ENCODE measurements at regions not wholly inside any gene's neighbourhood (a gene's known extent, or its start where the extent isn't known, plus 50 kb on each side); places are given as distances from the start of the nearest gene placed in this dataset.

GRCh38 chr9:118128313-118128712 is 424.1 kb downstream of the TLR4 start:
- Histone ChIP-seq H3K4me1 (ENCODE audit: control insufficient read depth, insufficient read depth, low read length) (no peaks in the 10 kb centered on the region), H3K9me3 (ENCODE audit: control insufficient read depth, insufficient read depth, low read depth, low read length) (no peaks in the 10 kb centered on the region), H3K27ac (ENCODE audit: extremely low read depth, low read depth, low read length) (no peak overlapping the region), H3K36me3 (ENCODE audit: control insufficient read depth in 2 of 2, insufficient read depth in 1 of 2, low read length in 2 of 2) (no peaks in the 10 kb centered on the region), H3K4me3 (ENCODE audit: low read depth, low read length) (no peak overlapping the region)
- CTCF ChIA-PET: no interaction called here
- TF ChIP-seq ZNF658 (tag by site-specific recombination; IDR thresholded peaks at IDR 0.05) (no peak), ZNF529 (tag by site-specific recombination; IDR thresholded peaks at IDR 0.05; ENCODE audit: insufficient replicate concordance) (no peak), TCF7L2 (IDR thresholded peaks at IDR 0.05; ENCODE audit: borderline replicate concordance, low read depth, low read length) (no peak), ZIC2 (tag by site-specific recombination; IDR thresholded peaks at IDR 0.05) (no peak), ZNF335 (tag by site-specific recombination; conservative IDR thresholded peaks at IDR 0.05) (no peak)
- POLR2A ChIA-PET: no interaction called here

DNA sequence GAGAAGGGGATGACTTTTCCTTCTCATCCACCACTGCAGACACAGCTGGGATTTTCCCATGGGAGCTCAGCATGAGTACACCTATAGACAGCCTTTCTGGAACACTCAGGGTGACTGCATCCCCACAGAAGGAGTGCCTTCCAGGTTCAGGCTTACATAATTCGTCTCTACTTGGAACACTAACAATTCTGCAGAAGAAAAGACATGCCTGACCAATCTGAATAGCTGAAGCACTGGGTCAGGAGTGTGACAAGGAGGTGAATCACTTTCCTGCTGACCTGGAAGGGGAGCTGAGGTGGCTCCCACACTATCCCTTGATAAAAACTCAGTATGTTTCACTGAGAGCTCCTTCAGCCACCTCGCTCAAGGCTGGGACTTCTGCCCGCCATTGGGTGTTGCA is 425.3 kb downstream of the TLR4 start:
- Histone ChIP-seq H3K4me3 (ENCODE audit: low read depth, low read length) (no peak overlapping the region), H3K9me3 (ENCODE audit: control insufficient read depth, insufficient read depth, low read depth, low read length) (no peaks in the 10 kb centered on the region), H3K36me3 (ENCODE audit: control insufficient read depth in 2 of 2, insufficient read depth in 1 of 2, low read length in 2 of 2) (no peaks in the 10 kb centered on the region), H3K4me1 (ENCODE audit: control insufficient read depth, insufficient read depth, low read length) (no peaks in the 10 kb centered on the region), H3K27ac (ENCODE audit: extremely low read depth, low read depth, low read length) (no peak overlapping the region)
- TF ChIP-seq ZNF26 (tag by site-specific recombination; IDR thresholded peaks at IDR 0.05): no peak
- ChIA-PET CTCF (no interaction called here), POLR2A (no interaction called here)

DNA sequence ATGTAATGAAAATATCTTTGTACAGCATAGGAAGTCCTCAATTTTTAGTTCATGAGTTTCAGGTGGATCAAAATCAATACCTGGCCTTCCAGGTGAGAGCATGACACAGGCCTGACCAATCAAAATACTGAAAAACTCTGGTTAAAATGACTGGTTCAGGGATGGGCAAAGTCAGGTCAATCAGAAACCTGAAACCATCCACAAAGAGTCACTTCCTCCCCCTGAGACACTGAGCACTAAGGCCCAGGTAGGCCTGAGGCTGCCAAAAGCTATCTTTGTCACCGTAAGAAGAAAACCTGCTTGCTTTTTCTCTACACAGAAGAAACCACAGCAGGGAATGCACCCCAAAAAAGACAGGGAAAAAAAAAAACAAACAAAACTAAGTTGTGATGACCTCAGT is 444.8 kb downstream of the TLR4 start:
- ChIA-PET CTCF (interaction anchor here (1.6 kb wide), 1 partner anchor 21 kb away, joined by 3 read pairs; no protein-coding TSS in a partner anchor), POLR2A (no interaction called here)
- no peak overlapping the region for H3K4me3 ChIP-seq (ENCODE audit: low read depth, low read length)
- H3K36me3 ChIP-seq (ENCODE audit: control insufficient read depth in 2 of 2, insufficient read depth in 1 of 2, low read length in 2 of 2): no peaks in the 10 kb centered on the region
- H3K27ac ChIP-seq (ENCODE audit: extremely low read depth, low read depth, low read length): no peak overlapping the region
- TF ChIP-seq KLF10 (tag by site-specific recombination; IDR thresholded peaks at IDR 0.05) (no peak), RBAK (tag by site-specific recombination; IDR thresholded peaks at IDR 0.05) (no peak), ZNF350 (tag by site-specific recombination; IDR thresholded peaks at IDR 0.05) (no peak), ZSCAN18 (tag by site-specific recombination; IDR thresholded peaks at IDR 0.05) (no peak), ZNF529 (tag by site-specific recombination; IDR thresholded peaks at IDR 0.05; ENCODE audit: insufficient replicate concordance) (no peak), ZNF664 (tag by site-specific recombination; IDR thresholded peaks at IDR 0.05) (no peak), BCL11A (tag by site-specific recombination; IDR thresholded peaks at IDR 0.05; ENCODE audit: low read depth) (no peak), ZFP37 (tag by site-specific recombination; IDR thresholded peaks at IDR 0.05) (no peak), ZNF555 (tag by site-specific recombination; conservative IDR thresholded peaks at IDR 0.05) (no peak)
- TF ChIP-seq, protein P1, sequence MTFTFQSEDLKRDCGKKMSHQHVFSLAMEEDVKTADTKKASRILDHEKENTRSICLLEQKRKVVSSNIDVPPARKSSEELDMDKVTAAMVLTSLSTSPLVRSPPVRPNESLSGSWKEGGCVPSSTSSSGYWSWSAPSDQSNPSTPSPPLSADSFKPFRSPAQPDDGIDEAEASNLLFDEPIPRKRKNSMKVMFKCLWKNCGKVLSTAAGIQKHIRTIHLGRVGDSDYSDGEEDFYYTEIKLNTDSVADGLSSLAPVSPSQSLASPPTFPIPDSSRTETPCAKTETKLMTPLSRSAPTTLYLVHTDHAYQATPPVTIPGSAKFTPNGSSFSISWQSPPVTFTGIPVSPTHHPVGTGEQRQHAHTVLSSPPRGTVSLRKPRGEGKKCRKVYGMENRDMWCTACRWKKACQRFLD (tag by site-specific recombination; IDR thresholded peaks at IDR 0.05): no peak
- H3K4me1 ChIP-seq (ENCODE audit: control insufficient read depth, insufficient read depth, low read length): no peaks in the 10 kb centered on the region
- no peaks in the 10 kb centered on the region for H3K9me3 ChIP-seq (ENCODE audit: control insufficient read depth, insufficient read depth, low read depth, low read length)

DNA sequence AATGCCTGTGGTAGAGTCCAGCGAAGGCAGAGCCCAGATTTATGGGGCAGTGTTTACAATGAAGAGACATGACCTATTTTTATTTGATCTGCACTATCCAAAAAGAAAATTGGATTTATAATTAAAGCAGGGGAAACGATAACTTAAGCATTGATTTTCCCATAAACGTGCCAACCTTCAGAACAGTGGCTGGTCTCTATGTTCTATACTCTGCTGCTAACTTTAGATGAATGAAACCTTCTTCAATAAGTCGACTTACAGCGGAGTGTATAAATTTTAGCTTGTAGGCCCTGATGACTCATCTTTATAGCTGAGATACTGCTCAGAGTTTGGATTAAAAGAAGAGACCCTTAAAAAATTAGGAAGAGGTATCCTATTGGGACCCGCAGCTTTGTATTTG is 452.6 kb downstream of the TLR4 start:
- Histone ChIP-seq H3K36me3 (ENCODE audit: control insufficient read depth in 2 of 2, insufficient read depth in 1 of 2, low read length in 2 of 2) (no peaks in the 10 kb centered on the region), H3K4me3 (ENCODE audit: low read depth, low read length) (no peak overlapping the region), H3K27ac (ENCODE audit: extremely low read depth, low read depth, low read length) (no peak overlapping the region), H3K4me1 (ENCODE audit: control insufficient read depth, insufficient read depth, low read length) (no peaks in the 10 kb centered on the region), H3K9me3 (ENCODE audit: control insufficient read depth, insufficient read depth, low read depth, low read length) (no peaks in the 10 kb centered on the region)
- ChIA-PET POLR2A (no interaction called here), CTCF (no interaction called here)
- TF ChIP-seq ZNF146 (tag by site-specific recombination; IDR thresholded peaks at IDR 0.05): no peak
- TF ChIP-seq ZNF791 (tag by site-specific recombination; IDR thresholded peaks at IDR 0.05): no peak
- TF ChIP-seq ELK4 (IDR thresholded peaks at IDR 0.05; ENCODE audit: borderline replicate concordance, low read depth, low read length): no peak
- no peak for TF ChIP-seq OSR2 (tag by site-specific recombination; IDR thresholded peaks at IDR 0.05)
- no peak for TF ChIP-seq ZNF202 (tag by site-specific recombination; IDR thresholded peaks at IDR 0.05; ENCODE audit: borderline replicate concordance)
- no peak for TF ChIP-seq ZNF549 (tag by site-specific recombination; IDR thresholded peaks at IDR 0.05)
- no peak for TF ChIP-seq ZNF140 (tag by site-specific recombination; IDR thresholded peaks at IDR 0.05)
- no peak for TF ChIP-seq ZNF514 (tag by site-specific recombination; IDR thresholded peaks at IDR 0.05)
- no peak for TF ChIP-seq ZNF114 (tag by site-specific recombination; IDR thresholded peaks at IDR 0.05)
- TF ChIP-seq ZNF248 (tag by site-specific recombination; IDR thresholded peaks at IDR 0.05): no peak
- no peak for TF ChIP-seq SALL2 (tag by site-specific recombination; IDR thresholded peaks at IDR 0.05; ENCODE audit: borderline replicate concordance)

Measured in HEK293 (cell line).